ENCODE measurements at regions not wholly inside any gene's neighbourhood (a gene's known extent, or its start where the extent isn't known, plus 50 kb on each side); places are given as distances from the start of the nearest gene placed in this dataset.
"Not testable (repeated sequence)": the region's sequence is repeated elsewhere in the genome, so short reads cannot be mapped to it uniquely, and the experiment has no call there.

DNA sequence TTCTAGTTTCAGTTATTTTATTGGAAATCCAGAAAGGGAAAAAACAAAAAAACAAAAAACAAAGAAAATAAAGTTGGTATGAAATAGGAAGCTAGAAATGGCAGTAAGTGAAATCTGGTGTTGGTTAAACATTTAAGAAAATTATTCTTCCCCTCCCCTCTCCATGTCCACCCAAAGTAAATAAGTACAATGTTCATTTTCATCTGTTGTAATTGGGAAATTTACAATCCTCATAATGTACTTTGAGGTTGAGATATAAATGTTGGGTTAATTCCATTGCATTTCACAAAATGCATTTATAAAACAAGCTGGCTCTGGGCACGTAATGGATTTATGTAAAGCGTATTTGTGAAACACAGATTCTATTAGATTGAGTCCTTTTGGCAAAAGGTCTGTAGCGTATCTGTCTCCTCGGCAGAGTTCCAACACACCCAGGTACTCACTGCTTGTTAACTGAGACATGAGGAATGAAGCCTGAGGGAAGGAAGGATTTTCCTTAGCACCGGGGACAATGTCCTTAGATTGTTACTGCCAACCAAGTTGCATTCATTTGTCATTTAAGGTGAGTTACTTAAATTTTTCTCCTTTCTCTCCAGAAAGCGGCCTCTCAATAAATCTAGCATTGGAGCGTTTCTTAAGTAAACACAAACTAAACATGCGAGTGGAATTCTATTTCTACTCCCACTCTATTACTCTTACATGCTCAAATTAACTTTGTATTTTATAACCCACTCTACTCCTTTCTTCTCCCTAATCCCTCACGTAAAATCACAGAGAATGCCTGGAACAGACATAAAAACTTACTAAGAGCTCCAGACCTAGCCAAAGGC lies 912.3 kb upstream of the WWC1 start:
- no peaks in the 10 kb centered on the region for H3K9me3 ChIP-seq
- no peak for DNase-seq
- H3K27ac ChIP-seq: no peak overlapping the region
- no peak overlapping the region for H3K4me3 ChIP-seq
- no peaks in the 10 kb centered on the region for H3K27me3 ChIP-seq
- intact Hi-C loops (cut with DNase I; ENCODE audit: low total_unique reads) (no loop called here), in situ Hi-C loops (cut with MboI; ENCODE audit: low sequenced_read_pairs in 4 of 4) (no loop called here)
- no peaks in the 10 kb centered on the region for H3K4me1 ChIP-seq
- TF ChIP-seq CTCF (IDR thresholded peaks at IDR 0.05 in 4 of 5, conservative IDR thresholded peaks at IDR 0.05 in 1 of 5): no peak
- no peak for TF ChIP-seq POLR2A (IDR thresholded peaks at IDR 0.05)
- ATAC-seq: no peak
- H3K36me3 ChIP-seq: no peaks in the 10 kb centered on the region

DNA sequence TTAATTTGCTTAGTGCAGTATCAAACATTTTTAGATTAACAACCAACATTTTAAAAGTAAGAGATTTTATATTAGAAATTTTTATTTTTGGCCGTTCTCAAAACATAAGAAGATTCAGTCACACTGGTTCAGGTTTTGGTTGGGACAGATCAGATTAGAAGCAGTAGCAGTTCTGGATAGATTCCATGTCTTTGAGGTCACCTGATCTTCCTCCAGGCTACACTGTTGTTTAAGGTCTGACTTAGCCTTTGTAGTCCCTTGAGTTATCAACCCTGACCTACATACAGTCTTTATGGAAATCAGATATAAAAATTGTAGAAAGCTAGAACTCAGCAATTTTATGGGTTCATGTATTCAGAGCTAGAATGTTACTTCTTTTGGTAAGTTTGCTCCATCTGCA lies 910.0 kb upstream of the WWC1 start:
- no peaks in the 10 kb centered on the region for H3K9me3 ChIP-seq
- in situ Hi-C loops (cut with MboI; ENCODE audit: low sequenced_read_pairs in 4 of 4): no loop called here
- intact Hi-C loops (cut with DNase I; ENCODE audit: low total_unique reads): no loop called here
- no peaks in the 10 kb centered on the region for H3K27me3 ChIP-seq
- ATAC-seq: no peak
- H3K4me3 ChIP-seq: no peak overlapping the region
- H3K36me3 ChIP-seq: no peaks in the 10 kb centered on the region
- no peak for TF ChIP-seq POLR2A (IDR thresholded peaks at IDR 0.05)
- no peak for TF ChIP-seq CTCF (IDR thresholded peaks at IDR 0.05 in 4 of 5, conservative IDR thresholded peaks at IDR 0.05 in 1 of 5)
- H3K27ac ChIP-seq: no peak overlapping the region
- H3K4me1 ChIP-seq: no peaks in the 10 kb centered on the region
- DNase-seq: no peak

DNA sequence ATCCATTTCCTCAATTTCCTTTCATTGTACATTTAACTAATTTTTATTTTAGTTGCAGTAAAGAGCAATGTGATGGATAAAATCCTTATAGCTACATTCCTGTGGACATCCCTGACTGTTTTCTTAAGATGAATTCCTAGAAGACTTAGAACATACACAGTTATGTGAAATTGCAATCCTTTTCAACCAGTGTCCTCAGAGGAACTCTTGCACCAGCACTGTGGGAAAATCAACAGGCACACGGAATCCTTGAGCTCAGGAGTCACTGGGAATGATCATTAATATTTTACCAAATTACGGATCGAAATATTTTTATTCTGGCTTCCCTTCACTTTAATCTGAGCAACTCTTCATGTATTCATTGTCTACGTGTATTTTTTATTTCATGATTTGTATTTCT lies 901.9 kb upstream of the WWC1 start:
- no peak overlapping the region for H3K27ac ChIP-seq
- intact Hi-C loops (cut with DNase I; ENCODE audit: low total_unique reads) (no loop called here), in situ Hi-C loops (cut with MboI; ENCODE audit: low sequenced_read_pairs in 4 of 4) (no loop called here)
- no peaks in the 10 kb centered on the region for H3K9me3 ChIP-seq
- H3K27me3 ChIP-seq: no peaks in the 10 kb centered on the region
- H3K36me3 ChIP-seq: no peaks in the 10 kb centered on the region
- H3K4me1 ChIP-seq: no peaks in the 10 kb centered on the region
- no peak overlapping the region for H3K4me3 ChIP-seq
- no peak for TF ChIP-seq CTCF (IDR thresholded peaks at IDR 0.05 in 4 of 5, conservative IDR thresholded peaks at IDR 0.05 in 1 of 5)
- no peak for TF ChIP-seq POLR2A (IDR thresholded peaks at IDR 0.05)
- no peak for ATAC-seq
- no peak for DNase-seq

DNA sequence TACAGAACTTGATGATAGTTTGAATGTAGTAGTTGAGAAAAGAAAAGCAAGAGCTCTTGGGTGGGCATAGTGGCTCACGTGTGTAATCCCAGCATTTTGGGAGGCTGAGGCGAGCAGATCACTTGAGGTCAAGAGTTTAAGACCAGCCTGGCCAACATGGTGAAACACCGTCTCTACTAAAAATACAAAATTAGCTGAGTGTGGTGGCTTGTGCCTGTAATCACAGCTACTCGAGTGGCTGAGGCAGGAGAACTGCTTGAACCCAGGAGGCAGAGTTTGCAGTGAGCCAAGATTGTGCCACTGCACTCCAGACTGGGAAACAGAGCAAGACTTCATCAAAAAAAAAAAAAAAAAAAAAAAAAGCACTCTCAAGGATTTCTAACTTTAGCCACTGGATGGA lies 900.2 kb upstream of the WWC1 start:
- H3K4me3 ChIP-seq; H3K36me3 ChIP-seq; H3K4me1 ChIP-seq; H3K9me3 ChIP-seq; H3K27me3 ChIP-seq; DNase-seq; ATAC-seq; in situ Hi-C loops (cut with MboI; ENCODE audit: low sequenced_read_pairs in 4 of 4); H3K27ac ChIP-seq; intact Hi-C loops (cut with DNase I; ENCODE audit: low total_unique reads): not testable (repeated sequence)

DNA sequence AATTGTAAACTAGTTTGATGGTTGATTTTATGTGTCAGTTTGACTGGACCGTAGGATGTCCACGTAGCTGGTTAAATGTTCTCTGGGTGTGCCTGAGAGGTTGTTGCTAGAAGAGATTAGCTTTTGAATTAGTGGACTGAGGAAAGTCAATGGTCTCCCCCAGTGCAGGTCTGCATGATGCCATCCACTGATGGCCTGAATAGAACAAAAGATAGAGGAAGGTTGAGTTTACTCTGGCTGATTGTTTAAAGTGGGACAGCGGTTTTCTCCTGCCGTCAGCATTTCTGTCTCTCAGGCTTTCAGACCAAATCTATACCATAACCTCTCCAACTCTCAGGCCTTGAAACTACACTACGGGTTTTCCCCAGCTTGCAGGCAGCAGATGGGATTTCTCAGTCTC lies 899.2 kb upstream of the WWC1 start:
- no peak for TF ChIP-seq CTCF (IDR thresholded peaks at IDR 0.05 in 4 of 5, conservative IDR thresholded peaks at IDR 0.05 in 1 of 5)
- TF ChIP-seq POLR2A (IDR thresholded peaks at IDR 0.05): no peak
- no peak for ATAC-seq
- no peaks in the 10 kb centered on the region for H3K36me3 ChIP-seq
- in situ Hi-C loops (cut with MboI; ENCODE audit: low sequenced_read_pairs in 4 of 4): no loop called here
- no peaks in the 10 kb centered on the region for H3K4me1 ChIP-seq
- DNase-seq: no peak
- H3K27ac ChIP-seq: no peak overlapping the region
- H3K4me3 ChIP-seq: no peak overlapping the region
- H3K27me3 ChIP-seq: no peaks in the 10 kb centered on the region
- intact Hi-C loops (cut with DNase I; ENCODE audit: low total_unique reads): no loop called here
- H3K9me3 ChIP-seq: no peaks in the 10 kb centered on the region

All from gastrocnemius medialis (tissue), 4 donors.